ENCODE measurements at regions not wholly inside any gene's neighbourhood (a gene's known extent, or its start where the extent isn't known, plus 50 kb on each side); places are given as distances from the start of the nearest gene placed in this dataset.

GRCh38 chr3:40837300-40837699, 312.5 kb downstream of the ZNF621 start:
- Histone ChIP-seq H4K20me1 (replicated peaks in 1 of 2; ENCODE audit: control insufficient read depth in 1 of 2, insufficient read depth in 2 of 2, low read length in 2 of 2) (no peaks in the 10 kb centered on the region), H3K4me3 (ENCODE audit: extremely low read depth in 1 of 4, insufficient read depth in 2 of 4, low read depth in 3 of 4, low read length in 4 of 4) (no peak overlapping the region), H3K4me1 (replicated peaks in 1 of 4; ENCODE audit: control insufficient read depth in 3 of 4, insufficient read depth in 4 of 4, low read length in 3 of 4) (no peaks in the 10 kb centered on the region), H2AK5ac (ENCODE audit: low read depth, low read length) (no peak overlapping the region), H3K27ac (ENCODE audit: low read depth, low read length) (no peak overlapping the region), H2BK20ac (ENCODE audit: low read length) (no peak overlapping the region), H3K56ac (replicated peaks; ENCODE audit: insufficient read length, low read depth, low read length) (no peak overlapping the region), H2BK15ac (ENCODE audit: low read length) (no peak overlapping the region), H3K9ac (replicated peaks in 1 of 4; ENCODE audit: extremely low read depth in 1 of 4, low read depth in 3 of 4, low read length in 3 of 4) (no peak overlapping the region), H3K79me1 (ENCODE audit: low read depth, low read length) (no peaks in the 10 kb centered on the region), H3K79me2 (ENCODE audit: control insufficient read depth in 1 of 2, insufficient read depth in 2 of 2, low read length in 2 of 2) (no peaks in the 10 kb centered on the region), H3K27me3 (replicated peaks in 1 of 4; ENCODE audit: control insufficient read depth in 3 of 4, extremely low read depth in 1 of 4, insufficient read depth in 3 of 4, low read length in 3 of 4) (no peaks in the 10 kb centered on the region), H3K23me2 (ENCODE audit: low read depth, low read length) (no peaks in the 10 kb centered on the region; the same call in 1 of the 2 replicates), H4K8ac (ENCODE audit: extremely low read depth, insufficient read depth, low read length) (no peak overlapping the region), H4K91ac (replicated peaks; ENCODE audit: insufficient read length, low read length) (no peak overlapping the region), H3K23ac (ENCODE audit: insufficient read length) (no peak overlapping the region), H4K5ac (ENCODE audit: insufficient read length, low read depth, low read length) (no peak overlapping the region), H3K9me3 (ENCODE audit: insufficient read depth in 2 of 2, low read depth in 1 of 2, low read length in 1 of 2) (no peaks in the 10 kb centered on the region), H2AFZ (ENCODE audit: low read length) (no peak overlapping the region), H2BK5ac (ENCODE audit: low read depth, low read length) (no peak overlapping the region), H3K4ac (replicated peaks; ENCODE audit: insufficient read length, low read depth, low read length) (no peak overlapping the region), H3K14ac (ENCODE audit: insufficient read length) (no peak overlapping the region), H3K4me2 (ENCODE audit: insufficient read depth in 1 of 2, low read depth in 2 of 2, low read length in 2 of 2) (no peak overlapping the region), H2BK120ac (replicated peaks; ENCODE audit: low read depth, low read length) (no peak overlapping the region), H3K36me3 (ENCODE audit: control insufficient read depth in 2 of 4, insufficient read depth in 4 of 4, low read length in 3 of 4) (no peaks in the 10 kb centered on the region), H3K18ac (ENCODE audit: extremely low read depth, low read length) (no peak overlapping the region), H2BK12ac (ENCODE audit: low read depth, low read length) (no peak overlapping the region)
- POLR2A ChIA-PET (ENCODE audit: partially characterized antibody) = interaction anchor here (0.9 kb wide), 1 partner anchor 10 kb away, joined by 3 read pairs; no protein-coding TSS in a partner anchor
- DNase-seq (ENCODE audit: low read depth in 1 of 2, low spot score in 2 of 2) (no peak), FAIRE-seq (no peak)
- 88% methylated on average over 2 of the region's 2 CpGs; no CpG with 5 or more reads in 1 of the 2 experiments for WGBS, 2 experiments (ENCODE audit: extremely low coverage in 1 of 2, insufficient coverage in 1 of 2, insufficient read length in 1 of 2, insufficient replicate concordance in 2 of 2, low coverage in 1 of 2, low lambda C conversion rate in 2 of 2, missing lambda C conversion rate in 1 of 2)
- CTCF ChIA-PET (ENCODE audit: partially characterized antibody) = interaction anchor here (1.4 kb wide), 1 partner anchor 13 kb away, joined by 5 read pairs; no protein-coding TSS in a partner anchor
- no peak for TF ChIP-seq CHD7 (IDR thresholded peaks at IDR 0.05; ENCODE audit: insufficient replicate concordance, low read length)
